ENCODE measurements at regions not wholly inside any gene's neighbourhood (a gene's known extent, or its start where the extent isn't known, plus 50 kb on each side); places are given as distances from the start of the nearest gene placed in this dataset.

- TF ChIP-seq ZNF585B (tag by site-specific recombination; IDR thresholded peaks at IDR 0.05): 0 out of 2 replicates have a peak, but pooled peaks have one; percentile 8
- TF ChIP-seq ZNF529 (tag by site-specific recombination; IDR thresholded peaks at IDR 0.05; ENCODE audit: insufficient replicate concordance): peak; percentile 70
- TF ChIP-seq ZFHX2 (tag by site-specific recombination; conservative IDR thresholded peaks at IDR 0.05): no peak
- no peak for TF ChIP-seq AEBP2 (tag by site-specific recombination; IDR thresholded peaks at IDR 0.05; ENCODE audit: borderline replicate concordance)
- 0 out of 2 replicates have a peak, but pooled peaks have one; percentile 11 for TF ChIP-seq ZNF580 (tag by site-specific recombination; IDR thresholded peaks at IDR 0.05)
- TF ChIP-seq ZNF366 (tag by site-specific recombination; conservative IDR thresholded peaks at IDR 0.05): no peak
- TF ChIP-seq ZNF792 (tag by site-specific recombination; IDR thresholded peaks at IDR 0.05): no peak
- peak; percentile 95 for TF ChIP-seq ZNF518A (tag by site-specific recombination; conservative IDR thresholded peaks at IDR 0.05; ENCODE audit: low read depth)
- no peak for TF ChIP-seq KLF17 (tag by site-specific recombination; IDR thresholded peaks at IDR 0.05)
- no peak for TF ChIP-seq ZBTB17 (tag by site-specific recombination; IDR thresholded peaks at IDR 0.05)
- no peak for TF ChIP-seq ZBTB10 (tag by site-specific recombination; IDR thresholded peaks at IDR 0.05)
- no peak for TF ChIP-seq OSR2 (tag by site-specific recombination; IDR thresholded peaks at IDR 0.05)
- no peak for TF ChIP-seq SP3 (tag by site-specific recombination; IDR thresholded peaks at IDR 0.05)
- TF ChIP-seq ZNF501 (tag by site-specific recombination; IDR thresholded peaks at IDR 0.05): 0 out of 2 replicates have a peak, but pooled peaks have one; percentile 32
- TF ChIP-seq ZSCAN5A (tag by site-specific recombination; IDR thresholded peaks at IDR 0.05): no peak
- TF ChIP-seq ZXDB (tag by site-specific recombination; IDR thresholded peaks at IDR 0.05): peak; percentile 74
- peak; percentile 14; the same call in 1 of the 2 replicates for TF ChIP-seq ZNF19 (tag by site-specific recombination; IDR thresholded peaks at IDR 0.05; ENCODE audit: low read depth)
- no peak for TF ChIP-seq ZNF211 (tag by site-specific recombination; IDR thresholded peaks at IDR 0.05; ENCODE audit: low read depth)
- TF ChIP-seq KLF7 (tag by site-specific recombination; IDR thresholded peaks at IDR 0.05; ENCODE audit: borderline replicate concordance): no peak
- TF ChIP-seq RBAK (tag by site-specific recombination; IDR thresholded peaks at IDR 0.05): 0 out of 2 replicates have a peak, but pooled peaks have one; percentile 37
- peak; percentile 77 for TF ChIP-seq ZBTB8A (tag by site-specific recombination; IDR thresholded peaks at IDR 0.05)
- TF ChIP-seq ZNF555 (tag by site-specific recombination; conservative IDR thresholded peaks at IDR 0.05): peak; percentile 93
- no peak for TF ChIP-seq ZNF639 (tag by site-specific recombination; IDR thresholded peaks at IDR 0.05)
- TF ChIP-seq ZNF202 (tag by site-specific recombination; IDR thresholded peaks at IDR 0.05; ENCODE audit: borderline replicate concordance): no peak
- TF ChIP-seq ZNF558 (tag by site-specific recombination; IDR thresholded peaks at IDR 0.05): peak; percentile 87
These were observed 139.4 kb downstream of the EPC1 start (continued) for GRCh38 chr10:32207544-32207943.
